ENCODE measurements at regions not wholly inside any gene's neighbourhood (a gene's known extent, or its start where the extent isn't known, plus 50 kb on each side); places are given as distances from the start of the nearest gene placed in this dataset.

DNA sequence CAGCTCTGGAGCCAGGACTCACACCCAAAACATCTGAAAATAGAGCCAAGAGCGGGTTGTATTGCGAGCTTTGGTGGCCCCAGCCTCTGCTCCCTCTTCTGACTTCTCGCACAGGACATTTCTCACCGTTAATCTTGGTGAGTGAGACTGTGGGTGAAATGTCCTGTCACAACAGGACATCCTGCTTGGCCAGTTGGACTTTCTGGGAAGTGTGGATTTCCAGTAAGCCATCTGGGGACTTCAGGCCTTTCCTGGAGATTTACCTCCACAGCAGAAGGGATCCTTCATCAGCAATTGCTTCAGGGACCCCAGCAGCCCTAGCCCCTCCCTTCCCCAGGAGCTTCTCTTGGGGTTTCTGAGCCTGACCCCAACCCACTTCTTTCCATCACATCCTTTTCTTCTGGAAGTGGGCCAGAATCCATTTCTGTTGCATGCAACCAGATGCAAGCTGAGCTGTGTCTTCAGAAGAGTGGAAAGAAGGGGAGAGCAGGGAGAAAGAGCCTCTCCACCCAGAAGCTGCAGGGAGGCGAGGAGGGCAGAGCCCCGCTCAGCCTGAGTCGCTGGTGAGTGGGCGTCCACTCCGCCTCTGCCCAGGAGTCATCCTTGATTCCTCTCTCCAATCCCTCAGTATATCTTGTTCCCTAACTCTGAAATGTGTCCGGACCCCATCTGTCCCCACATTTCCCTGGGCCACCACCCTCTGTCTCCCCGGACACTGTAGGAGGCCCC is 50.3 kb upstream of the GADD45G start:
- intact Hi-C loops (cut with micrococcal nuclease): no loop called here
- H3K36me3 Mint-ChIP-seq (ENCODE audit: low read depth): no peaks in the 10 kb centered on the region
- peaks cover 46% of the 10 kb centered on the region for H3K4me1 Mint-ChIP-seq (ENCODE audit: low read depth)
- no peaks in the 10 kb centered on the region for H3K9me3 Mint-ChIP-seq
- H3K27me3 Mint-ChIP-seq: peaks cover 3% of the 10 kb centered on the region
- peak overlapping the region; percentile 37 for H3K27ac Mint-ChIP-seq
- no peak overlapping the region for H3K4me3 Mint-ChIP-seq

DNA sequence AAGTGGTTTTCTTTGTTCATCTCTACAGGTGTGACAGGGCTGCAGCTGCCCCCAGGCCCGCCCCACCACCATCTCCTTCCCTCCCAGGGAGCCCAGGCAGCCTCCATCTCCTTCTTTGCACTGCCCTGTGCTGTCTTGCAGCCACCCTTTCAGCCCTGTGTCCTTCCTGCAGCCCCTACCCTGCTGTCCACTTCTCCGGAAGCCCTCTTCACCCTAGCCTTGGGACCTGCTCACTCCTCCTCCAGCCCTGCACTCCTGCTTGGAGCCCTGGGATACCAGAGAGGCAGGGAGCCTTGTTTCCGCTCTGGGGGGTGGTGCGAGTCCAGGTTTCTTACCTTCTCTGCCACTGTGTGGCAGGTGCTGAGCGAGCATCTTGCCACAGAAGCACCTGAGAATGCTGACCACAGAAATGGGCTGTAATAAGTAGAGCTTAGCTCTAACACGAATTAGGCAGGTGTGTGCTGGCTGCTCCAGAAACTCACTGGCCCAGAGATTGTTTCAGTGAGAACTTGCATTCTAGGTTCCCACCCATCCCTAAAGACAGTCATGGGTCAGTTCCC is 51.3 kb upstream of the GADD45G start:
- H3K36me3 Mint-ChIP-seq (ENCODE audit: low read depth): no peaks in the 10 kb centered on the region
- no peak overlapping the region for H3K4me3 Mint-ChIP-seq
- peaks cover 47% of the 10 kb centered on the region for H3K4me1 Mint-ChIP-seq (ENCODE audit: low read depth)
- H3K27me3 Mint-ChIP-seq: peaks cover 3% of the 10 kb centered on the region
- H3K9me3 Mint-ChIP-seq: no peaks in the 10 kb centered on the region
- intact Hi-C loops (cut with micrococcal nuclease): no loop called here
- H3K27ac Mint-ChIP-seq: peak overlapping the region; percentile 21

DNA sequence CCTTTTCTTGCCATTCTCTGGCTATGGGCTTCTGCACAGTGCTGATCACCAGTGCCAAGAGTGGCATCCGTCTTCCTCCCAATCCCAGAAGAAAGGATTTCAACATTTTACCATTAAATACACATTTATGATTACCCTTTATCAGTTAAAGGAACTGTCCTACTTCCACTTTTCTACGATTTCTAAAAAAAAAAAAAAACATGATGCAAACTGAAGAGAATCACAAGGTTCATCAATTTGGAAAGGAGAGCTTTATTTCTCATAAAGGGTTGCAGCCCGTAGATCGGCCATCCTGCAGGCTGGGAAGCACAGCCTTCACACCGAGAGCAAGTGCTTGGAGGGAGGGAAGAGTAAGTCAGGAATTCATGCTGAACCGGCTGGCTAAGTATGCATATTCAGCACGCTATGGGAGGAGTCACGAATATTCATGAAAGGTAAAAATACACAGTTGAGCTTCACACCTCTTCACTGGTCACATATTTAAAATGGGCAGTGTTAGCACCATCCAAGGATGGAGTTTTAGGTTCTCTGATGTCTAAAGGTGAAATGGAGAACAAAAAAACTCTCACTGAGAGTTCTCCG is 52.5 kb upstream of the SEMA4D start:
- Mint-ChIP-seq H3K4me1 (ENCODE audit: low read depth) (peaks cover 38% of the 10 kb centered on the region), H3K4me3 (no peak overlapping the region), H3K27ac (no peak overlapping the region), H3K9me3 (peaks cover 14% of the 10 kb centered on the region), H3K27me3 (no peaks in the 10 kb centered on the region), H3K36me3 (ENCODE audit: low read depth) (peaks cover 8% of the 10 kb centered on the region)
- intact Hi-C loops (cut with micrococcal nuclease): no loop called here

DNA sequence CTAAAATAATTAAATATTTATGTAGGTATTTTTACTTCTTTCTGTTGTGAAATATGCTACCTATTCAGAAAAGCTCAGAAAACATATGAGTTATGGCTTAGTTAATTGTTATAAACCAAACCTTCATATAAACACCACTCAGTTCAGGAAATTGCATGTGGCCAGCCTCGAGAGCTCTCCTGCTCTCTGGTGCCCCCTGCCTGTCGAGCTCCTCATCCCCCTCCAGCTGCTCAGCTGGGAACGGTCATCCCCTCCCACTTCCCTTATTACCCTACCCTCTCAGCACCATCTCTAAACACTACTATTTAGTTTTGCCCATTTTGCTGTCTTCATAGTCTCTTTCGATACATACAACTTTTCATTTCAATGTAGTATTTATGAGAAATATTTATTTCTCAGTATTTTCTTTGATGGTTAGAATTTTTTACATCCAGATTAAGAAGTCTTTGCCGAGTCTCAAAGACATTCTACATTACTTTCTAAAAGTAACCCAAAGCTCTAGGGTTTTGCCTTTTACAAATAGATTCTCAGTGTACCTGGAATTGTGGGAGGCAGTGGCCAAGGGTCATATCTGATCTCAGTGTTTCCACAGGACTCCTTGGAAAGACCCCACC is 51.2 kb upstream of the SEMA4D start:
- Mint-ChIP-seq H3K9me3 (peaks cover 21% of the 10 kb centered on the region), H3K4me3 (no peak overlapping the region), H3K27ac (no peak overlapping the region), H3K4me1 (ENCODE audit: low read depth) (peaks cover 28% of the 10 kb centered on the region), H3K27me3 (no peaks in the 10 kb centered on the region), H3K36me3 (ENCODE audit: low read depth) (peaks cover 14% of the 10 kb centered on the region)
- intact Hi-C loops (cut with micrococcal nuclease): loop anchor here (5.0 kb wide), 3 partner anchors 52 to 217 kb away; partner anchors contain the start of gene SEMA4D

DNA sequence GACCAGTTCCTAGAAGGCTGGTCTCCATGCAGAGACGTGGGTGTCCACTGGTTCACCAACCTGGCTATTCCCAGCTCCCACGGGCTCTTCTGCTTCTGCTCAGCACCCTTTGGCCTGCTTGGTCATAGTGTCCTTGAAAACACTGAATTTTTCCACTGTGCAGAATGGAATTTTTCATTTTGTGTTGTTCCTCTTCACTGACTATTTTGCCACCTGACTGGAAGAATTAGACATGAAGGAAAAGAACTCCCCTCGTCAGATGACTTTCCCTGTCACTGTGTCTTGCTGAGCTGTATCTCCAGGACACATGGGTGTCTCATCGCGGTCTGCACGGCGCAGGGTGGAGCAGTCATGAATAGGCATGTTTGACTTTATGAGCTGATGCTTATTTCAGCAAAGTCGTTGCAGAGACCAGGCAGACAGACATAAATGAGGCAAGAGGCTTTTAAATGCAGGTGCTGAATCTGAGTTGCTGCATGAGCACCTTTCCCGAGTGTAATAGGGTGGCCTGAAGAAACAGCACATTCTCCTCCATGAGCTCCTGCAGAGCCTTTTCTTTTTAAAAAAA is 50.2 kb upstream of the SEMA4D start:
- H3K9me3 Mint-ChIP-seq: peaks cover 21% of the 10 kb centered on the region
- no peak overlapping the region for H3K27ac Mint-ChIP-seq
- H3K4me1 Mint-ChIP-seq (ENCODE audit: low read depth): peaks cover 21% of the 10 kb centered on the region
- peaks cover 14% of the 10 kb centered on the region for H3K36me3 Mint-ChIP-seq (ENCODE audit: low read depth)
- H3K4me3 Mint-ChIP-seq: no peak overlapping the region
- intact Hi-C loops (cut with micrococcal nuclease): loop anchor here (5.0 kb wide), 3 partner anchors 51 to 216 kb away; partner anchors contain the start of gene SEMA4D
- no peaks in the 10 kb centered on the region for H3K27me3 Mint-ChIP-seq

Data from dendritic cell treated with granulocyte-macrophage colony-stimulating factor and Interleukin-4, amounts not matched to agents 40 ng/mL and 50 ng/mL, for 4 days (primary cell).